HEK293T (cell line): ENCODE measurements at regions not wholly inside any gene's neighbourhood (a gene's known extent, or its start where the extent isn't known, plus 50 kb on each side); places are given as distances from the start of the nearest gene placed in this dataset.

Source experiments
- ARNT ChIP-seq: fragments of 450-650 bp; IDR thresholded peaks from 2 replicates; pipeline ENCODE4 v1.6.1; 2017; ENCODE audit warnings: mild to moderate bottlenecking
- BHLHE40 ChIP-seq: fragments of 450-650 bp; IDR thresholded peaks from 2 replicates; pipeline ENCODE4 v1.6.1; 2016; ENCODE audit warnings: mild to moderate bottlenecking, moderate library complexity, borderline replicate concordance
- FOXA1 ChIP-seq: fragments of 450-650 bp; IDR thresholded peaks from 2 replicates; pipeline ENCODE4 v1.6.1; 2016; ENCODE audit warnings: mild to moderate bottlenecking
- FOXK2 ChIP-seq: fragments of 450-650 bp; IDR thresholded peaks from 2 replicates; pipeline ENCODE4 v1.6.1; 2016; ENCODE audit warnings: mild to moderate bottlenecking
- FOXM1 ChIP-seq: fragments of 450-650 bp; IDR thresholded peaks from 2 replicates; pipeline ENCODE4 v1.6.1; 2017; ENCODE audit warnings: mild to moderate bottlenecking, borderline replicate concordance
- HDGF ChIP-seq: fragments of 450-650 bp; IDR thresholded peaks from 2 replicates; pipeline ENCODE4 v1.6.1; 2017; ENCODE audit warnings: antibody characterized with exemption, borderline replicate concordance
- L3MBTL2 ChIP-seq: fragments of 450-650 bp; conservative IDR thresholded peaks from 2 replicates; pipeline ENCODE4 v1.6.1; 2016; ENCODE audit warnings: mild to moderate bottlenecking
- LEF1 ChIP-seq: fragments of 450-650 bp; IDR thresholded peaks from 2 replicates; pipeline ENCODE4 v1.6.1; 2017; ENCODE audit warnings: mild to moderate bottlenecking, borderline replicate concordance
- SP1 ChIP-seq: fragments of 450-650 bp; IDR thresholded peaks from 2 replicates; pipeline ENCODE4 v1.6.1; 2017
- TARDBP ChIP-seq: fragments of 450-650 bp; IDR thresholded peaks from 2 replicates; pipeline ENCODE4 v1.6.1; 2016
- ZNF384 ChIP-seq: fragments of 450-650 bp; IDR thresholded peaks from 2 replicates; pipeline ENCODE4 v1.6.1; 2016
- TF ChIP-seq, protein P1 (sequence below): fragments of 450-650 bp; IDR thresholded peaks from 2 replicates; pipeline ENCODE4 v1.6.1; 2016

DNA sequence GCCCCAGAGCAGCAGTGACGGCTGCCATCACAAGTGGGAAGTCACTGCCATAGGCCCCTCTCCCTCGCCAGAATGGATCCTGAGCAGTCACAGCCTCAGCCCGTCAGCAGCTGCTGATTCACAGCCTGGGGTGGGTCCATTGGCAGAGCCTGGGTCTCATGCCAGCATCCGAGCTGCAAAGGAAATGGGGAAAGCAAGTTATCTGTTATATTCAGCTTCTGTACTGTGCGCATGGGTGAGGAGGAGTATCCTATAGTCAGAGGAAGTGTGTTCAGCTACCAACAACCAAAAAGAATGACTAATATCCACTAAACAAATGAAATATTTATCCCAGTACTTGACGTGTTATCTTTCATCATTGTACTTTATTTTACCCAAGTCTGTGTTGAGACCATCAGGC, 119.7 kb downstream of the RCN1 start:
- no peak for TF ChIP-seq BHLHE40
- no peak for TF ChIP-seq LEF1
- TF ChIP-seq FOXM1: no peak
- TF ChIP-seq, protein P1, sequence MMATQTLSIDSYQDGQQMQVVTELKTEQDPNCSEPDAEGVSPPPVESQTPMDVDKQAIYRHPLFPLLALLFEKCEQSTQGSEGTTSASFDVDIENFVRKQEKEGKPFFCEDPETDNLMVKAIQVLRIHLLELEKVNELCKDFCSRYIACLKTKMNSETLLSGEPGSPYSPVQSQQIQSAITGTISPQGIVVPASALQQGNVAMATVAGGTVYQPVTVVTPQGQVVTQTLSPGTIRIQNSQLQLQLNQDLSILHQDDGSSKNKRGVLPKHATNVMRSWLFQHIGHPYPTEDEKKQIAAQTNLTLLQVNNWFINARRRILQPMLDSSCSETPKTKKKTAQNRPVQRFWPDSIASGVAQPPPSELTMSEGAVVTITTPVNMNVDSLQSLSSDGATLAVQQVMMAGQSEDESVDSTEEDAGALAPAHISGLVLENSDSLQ: no peak
- no peak for TF ChIP-seq FOXA1
- no peak for TF ChIP-seq HDGF
- no peak for TF ChIP-seq ZNF384
- no peak for TF ChIP-seq TARDBP
- no peak for TF ChIP-seq L3MBTL2
- no peak for TF ChIP-seq SP1
- no peak for TF ChIP-seq ARNT
- TF ChIP-seq FOXK2: no peak
